ENCODE measurements at regions not wholly inside any gene's neighbourhood (a gene's known extent, or its start where the extent isn't known, plus 50 kb on each side); places are given as distances from the start of the nearest gene placed in this dataset.

DNA sequence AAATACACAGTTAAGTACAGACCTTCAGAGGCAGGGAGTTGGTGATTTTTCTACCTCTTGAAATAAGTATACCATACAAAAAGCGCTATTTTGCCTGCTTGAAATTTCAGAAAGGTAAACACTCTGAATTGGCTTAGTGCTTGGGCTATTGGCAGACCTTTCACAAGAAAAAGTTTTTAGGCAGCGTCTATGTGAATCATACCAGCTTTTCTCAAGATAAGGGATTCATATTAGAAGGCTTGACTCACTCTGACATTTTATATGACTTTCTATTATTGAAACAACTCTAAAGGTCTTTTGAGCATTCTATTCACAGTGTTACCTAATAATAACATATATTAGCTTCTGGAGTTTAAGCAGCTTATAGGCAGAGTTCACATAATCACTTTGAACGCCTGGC is 286.4 kb upstream of the FAT1 start:
- in situ Hi-C loops (cut with HindIII; ENCODE audit: low sequenced_read_pairs) = no loop called here
- no peak overlapping the region for H3K4me3 ChIP-seq (ENCODE audit: low read depth, low read length)
- TF ChIP-seq, protein P1, sequence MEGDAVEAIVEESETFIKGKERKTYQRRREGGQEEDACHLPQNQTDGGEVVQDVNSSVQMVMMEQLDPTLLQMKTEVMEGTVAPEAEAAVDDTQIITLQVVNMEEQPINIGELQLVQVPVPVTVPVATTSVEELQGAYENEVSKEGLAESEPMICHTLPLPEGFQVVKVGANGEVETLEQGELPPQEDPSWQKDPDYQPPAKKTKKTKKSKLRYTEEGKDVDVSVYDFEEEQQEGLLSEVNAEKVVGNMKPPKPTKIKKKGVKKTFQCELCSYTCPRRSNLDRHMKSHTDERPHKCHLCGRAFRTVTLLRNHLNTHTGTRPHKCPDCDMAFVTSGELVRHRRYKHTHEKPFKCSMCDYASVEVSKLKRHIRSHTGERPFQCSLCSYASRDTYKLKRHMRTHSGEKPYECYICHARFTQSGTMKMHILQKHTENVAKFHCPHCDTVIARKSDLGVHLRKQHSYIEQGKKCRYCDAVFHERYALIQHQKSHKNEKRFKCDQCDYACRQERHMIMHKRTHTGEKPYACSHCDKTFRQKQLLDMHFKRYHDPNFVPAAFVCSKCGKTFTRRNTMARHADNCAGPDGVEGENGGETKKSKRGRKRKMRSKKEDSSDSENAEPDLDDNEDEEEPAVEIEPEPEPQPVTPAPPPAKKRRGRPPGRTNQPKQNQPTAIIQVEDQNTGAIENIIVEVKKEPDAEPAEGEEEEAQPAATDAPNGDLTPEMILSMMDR (IDR thresholded peaks at IDR 0.05; ENCODE audit: low read depth, low read length) = no peak
- DNase-seq (ENCODE audit: low read depth, low spot score) = no peak

DNA sequence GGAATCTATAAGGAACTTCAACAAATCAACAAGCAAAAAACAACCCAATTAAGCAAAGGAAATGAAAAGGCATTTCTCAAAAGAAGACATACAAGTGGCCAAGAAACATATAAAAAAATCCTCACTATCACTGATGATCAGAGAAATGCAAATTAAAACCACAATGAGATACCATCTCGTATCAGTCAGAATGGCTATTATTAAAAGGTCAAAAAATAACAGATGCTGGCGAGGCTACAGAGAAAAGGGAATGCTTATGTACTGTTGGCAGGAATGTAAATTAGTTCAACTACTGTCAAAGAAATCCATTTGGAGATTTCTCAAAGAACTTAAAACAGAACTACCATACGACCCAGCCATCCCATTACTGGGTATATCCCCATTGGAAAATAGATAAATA is 292.4 kb upstream of the FAT1 start:
- H3K4me3 ChIP-seq (ENCODE audit: low read depth, low read length) = no peak overlapping the region
- TF ChIP-seq, protein P1 (IDR thresholded peaks at IDR 0.05; ENCODE audit: low read depth, low read length) = no peak
- no peak for DNase-seq (ENCODE audit: low read depth, low spot score)
- in situ Hi-C loops (cut with HindIII; ENCODE audit: low sequenced_read_pairs) = no loop called here

DNA sequence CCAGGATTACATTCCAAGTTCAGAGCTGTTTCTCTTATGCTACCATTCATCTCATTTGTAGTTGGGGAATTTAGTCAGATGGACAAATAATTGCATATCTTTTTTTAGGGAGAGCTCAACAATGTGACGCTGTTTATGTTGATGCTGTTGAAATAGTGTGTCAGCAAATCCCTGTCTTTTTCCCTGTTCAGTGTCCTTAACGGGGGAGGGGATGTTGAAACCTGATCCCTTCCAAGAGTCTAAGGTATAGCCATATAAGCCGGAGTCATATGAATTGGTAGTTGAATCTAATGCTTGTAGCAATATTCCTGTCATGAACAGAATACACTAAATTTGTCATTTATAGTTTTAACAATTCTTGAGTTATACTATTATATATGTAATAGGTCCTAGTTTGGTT is 293.5 kb upstream of the FAT1 start:
- no peak for DNase-seq (ENCODE audit: low read depth, low spot score)
- in situ Hi-C loops (cut with HindIII; ENCODE audit: low sequenced_read_pairs) = no loop called here
- H3K4me3 ChIP-seq (ENCODE audit: low read depth, low read length) = no peak overlapping the region
- TF ChIP-seq, protein P1 (IDR thresholded peaks at IDR 0.05; ENCODE audit: low read depth, low read length) = no peak

DNA sequence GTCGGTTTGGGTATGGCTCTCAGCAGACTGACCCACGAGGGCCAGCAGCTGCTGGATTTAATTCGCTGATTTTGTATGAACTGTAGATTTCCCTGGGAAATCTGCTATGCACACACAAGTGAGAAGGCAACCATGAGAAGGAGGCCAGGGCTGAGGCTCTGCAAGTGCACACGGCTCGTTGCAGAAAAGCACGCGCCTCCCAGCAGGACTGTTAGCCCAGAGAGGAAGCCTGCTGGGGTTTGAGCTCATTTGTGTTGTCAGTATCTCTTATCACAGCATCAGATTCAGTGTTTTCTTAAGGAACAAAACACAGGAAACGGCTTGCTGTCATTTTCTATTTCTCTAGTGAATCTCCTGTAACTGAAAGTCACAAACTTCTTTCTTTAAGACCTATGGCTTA is 296.2 kb upstream of the FAT1 start:
- TF ChIP-seq, protein P1 (IDR thresholded peaks at IDR 0.05; ENCODE audit: low read depth, low read length) = no peak
- in situ Hi-C loops (cut with HindIII; ENCODE audit: low sequenced_read_pairs) = no loop called here
- peak; percentile 24 for DNase-seq (ENCODE audit: low read depth, low spot score)
- H3K4me3 ChIP-seq (ENCODE audit: low read depth, low read length) = no peak overlapping the region

DNA sequence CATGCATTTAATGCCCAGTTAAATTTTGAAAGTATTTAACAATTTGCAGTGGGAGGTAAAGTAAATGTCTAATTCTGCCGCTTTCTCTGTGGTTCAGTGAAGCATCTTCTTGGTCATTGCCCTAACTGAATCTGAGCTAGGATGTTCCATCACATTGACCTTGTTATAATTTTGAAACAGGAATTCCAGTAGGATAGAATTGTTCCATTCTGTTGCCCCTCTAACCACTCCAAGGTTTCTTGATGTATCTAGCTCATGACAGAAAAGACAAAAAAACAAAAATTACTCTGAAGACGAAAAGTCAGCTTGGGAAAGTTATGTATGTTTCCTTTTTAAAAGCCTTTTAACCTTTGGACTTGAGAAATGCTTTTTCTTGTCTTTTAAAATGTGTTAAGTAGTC is 297.0 kb upstream of the FAT1 start:
- TF ChIP-seq, protein P1 (IDR thresholded peaks at IDR 0.05; ENCODE audit: low read depth, low read length) = no peak
- in situ Hi-C loops (cut with HindIII; ENCODE audit: low sequenced_read_pairs) = no loop called here
- no peak overlapping the region for H3K4me3 ChIP-seq (ENCODE audit: low read depth, low read length)
- no peak for DNase-seq (ENCODE audit: low read depth, low spot score)

DNA sequence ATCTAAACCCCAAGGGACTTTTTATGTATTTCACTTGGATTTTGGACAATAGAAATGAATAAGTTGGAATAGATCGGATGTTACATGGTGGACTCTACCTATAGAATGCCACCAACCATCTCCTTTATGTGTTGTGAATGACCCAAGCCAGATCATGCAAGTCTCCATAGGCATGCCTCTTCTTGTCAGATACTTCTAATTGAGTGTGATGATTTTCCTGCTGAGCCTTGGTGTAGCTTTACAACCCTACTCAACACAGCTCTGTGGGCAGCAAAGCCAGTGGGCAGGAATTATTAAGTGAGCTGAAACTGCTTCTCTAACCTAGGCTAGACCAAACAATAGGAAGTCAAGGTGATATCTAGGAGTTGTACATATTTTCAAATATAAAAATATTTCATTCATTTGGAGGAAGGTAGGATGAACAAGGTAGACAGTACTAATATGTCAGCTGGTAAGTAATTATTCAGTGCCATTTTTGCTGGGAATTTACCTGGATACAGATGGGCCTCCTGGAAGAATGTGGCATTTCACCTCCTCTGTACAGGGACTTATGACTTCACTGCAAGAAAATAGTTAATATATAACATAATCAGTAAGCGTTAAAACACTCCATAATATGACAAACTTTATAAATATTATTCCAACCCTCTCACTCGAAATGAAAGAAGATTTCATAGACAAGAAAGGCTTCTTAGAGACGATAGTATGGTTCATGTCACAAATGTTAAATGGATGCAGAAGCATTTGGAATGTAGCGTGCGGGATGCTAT is 298.0 kb upstream of the FAT1 start:
- no peak for DNase-seq (ENCODE audit: low read depth, low spot score)
- in situ Hi-C loops (cut with HindIII; ENCODE audit: low sequenced_read_pairs) = no loop called here
- TF ChIP-seq, protein P1 (IDR thresholded peaks at IDR 0.05; ENCODE audit: low read depth, low read length) = no peak
- H3K4me3 ChIP-seq (ENCODE audit: low read depth, low read length) = no peak overlapping the region

Data from astrocyte of the spinal cord (primary cell).